Panc1 (cell line): ENCODE measurements at regions not wholly inside any gene's neighbourhood (a gene's known extent, or its start where the extent isn't known, plus 50 kb on each side); places are given as distances from the start of the nearest gene placed in this dataset.

Experiments
- CTCF ChIP-seq: fragments of 450-650 bp; IDR thresholded peaks from 2 replicates; pipeline ENCODE4 v1.5.1; 2017; ENCODE audit warnings: mild to moderate bottlenecking
- POLR2AphosphoS5 ChIP-seq: IDR thresholded peaks from 2 replicates; pipeline ENCODE4 v1.6.1; 2012; ENCODE audit warnings: mild to moderate bottlenecking, low read depth, low read length, moderate library complexity
- REST ChIP-seq, 2 experiments: IDR thresholded peaks; 2 replicates each; pipeline ENCODE4 v1.6.1; 2011 to 2012; ENCODE audit warnings: low read depth in 2 of 2, control low read depth in 1 of 2, low read length in 1 of 2, mild to moderate bottlenecking in 1 of 2, moderate library complexity in 1 of 2; ENCODE audit not compliant: insufficient read depth in 1 of 2
- SIN3A ChIP-seq: IDR thresholded peaks from 2 replicates; pipeline ENCODE4 v1.6.1; 2012; ENCODE audit warnings: low read depth, mild to moderate bottlenecking, low read length, moderate library complexity, borderline replicate concordance; ENCODE audit not compliant: insufficient read depth
- TCF7L2 ChIP-seq: IDR thresholded peaks from 2 replicates; pipeline ENCODE4 v1.6.1; 2011; ENCODE audit warnings: mild to moderate bottlenecking, low read depth, low read length, inconsistent platforms

GRCh38 chr22:22825213-22825593 is 62.4 kb upstream of the IGLL5 start:
- TF ChIP-seq CTCF, result no peak
- TF ChIP-seq SIN3A, result no peak
- TF ChIP-seq POLR2AphosphoS5, result no peak
- no peak for TF ChIP-seq REST (IDR thresholded peaks at IDR 0.05; ENCODE audit: insufficient read depth in 1 of 2, low read depth in 2 of 2, low read length in 1 of 2)
- TF ChIP-seq TCF7L2, result no peak
